HG02588 (cell line): ENCODE measurements at regions not wholly inside any gene's neighbourhood (a gene's known extent, or its start where the extent isn't known, plus 50 kb on each side); places are given as distances from the start of the nearest gene placed in this dataset.

Experiments used
- ATAC-seq: cut with Tn5 transposase; IDR thresholded peaks from one replicate; pipeline ENCODE4 v1.9.1; 2021; ENCODE audit warnings: mild to moderate bottlenecking, moderate library complexity; ENCODE audit not compliant: unreplicated experiment

DNA sequence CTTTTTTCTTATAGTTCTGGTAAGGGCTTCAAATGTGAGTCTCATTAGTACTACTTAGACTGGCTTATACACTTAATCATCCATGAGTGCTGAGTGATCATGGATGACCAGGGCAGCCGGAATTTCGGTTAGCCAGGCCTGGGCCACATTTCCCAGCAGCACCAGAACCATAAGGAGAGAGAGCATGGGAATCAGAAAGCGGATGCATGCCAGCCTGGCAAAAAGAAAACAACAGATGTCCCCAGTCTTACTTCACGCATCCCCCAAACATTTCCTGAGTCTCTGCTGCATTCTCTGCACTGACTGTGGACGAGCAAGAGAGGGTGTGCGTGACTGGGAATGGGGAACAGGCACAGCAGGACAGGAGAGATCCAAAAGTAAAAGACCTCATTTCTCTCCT is 371.1 kb upstream of the ZNF608 start:
- no peak for ATAC-seq

- ATAC-seq, result no peak
These were observed 373.6 kb upstream of the ZNF608 start for GRCh38 chr5:125120012-125120411.

DNA sequence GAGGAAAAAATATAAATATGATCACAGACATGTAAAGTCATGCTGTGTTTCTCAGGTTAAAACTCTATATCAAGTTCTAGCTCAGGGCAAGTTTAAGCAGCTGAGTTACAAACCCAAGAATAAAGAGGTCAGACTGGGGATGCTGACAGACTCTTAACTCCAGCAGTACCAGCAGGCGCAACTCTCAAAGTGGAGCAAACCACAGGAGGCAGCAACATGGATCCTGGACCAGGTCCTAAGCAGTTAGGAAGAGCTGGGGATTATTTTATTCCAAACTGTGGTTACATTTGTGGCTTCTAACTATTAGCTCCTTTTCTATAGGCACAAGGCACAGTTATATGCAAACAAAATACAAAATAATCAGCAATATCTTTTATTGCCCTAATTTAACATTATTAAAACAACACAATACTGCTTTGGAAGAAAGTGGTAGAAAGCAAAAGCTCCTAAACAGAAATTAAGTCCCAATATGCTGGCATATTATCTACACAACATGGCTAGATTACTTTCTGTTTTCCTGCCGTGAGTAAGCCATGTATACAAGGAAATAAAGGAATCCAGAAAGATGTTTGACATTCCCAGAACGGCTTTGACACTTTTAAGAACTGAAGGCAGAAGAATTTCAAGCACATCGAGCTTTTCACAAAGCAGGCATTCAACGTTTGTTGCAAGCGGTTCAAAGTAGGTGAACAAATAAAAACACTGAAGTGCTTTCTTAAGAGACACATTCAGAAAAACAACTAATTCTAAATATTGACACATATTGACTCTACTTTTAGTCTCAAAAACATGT is 378.8 kb upstream of the ZNF608 start:
- no peak for ATAC-seq

- ATAC-seq, result no peak
These were observed 379.6 kb upstream of the ZNF608 start for GRCh38 chr5:125126050-125126449.

DNA sequence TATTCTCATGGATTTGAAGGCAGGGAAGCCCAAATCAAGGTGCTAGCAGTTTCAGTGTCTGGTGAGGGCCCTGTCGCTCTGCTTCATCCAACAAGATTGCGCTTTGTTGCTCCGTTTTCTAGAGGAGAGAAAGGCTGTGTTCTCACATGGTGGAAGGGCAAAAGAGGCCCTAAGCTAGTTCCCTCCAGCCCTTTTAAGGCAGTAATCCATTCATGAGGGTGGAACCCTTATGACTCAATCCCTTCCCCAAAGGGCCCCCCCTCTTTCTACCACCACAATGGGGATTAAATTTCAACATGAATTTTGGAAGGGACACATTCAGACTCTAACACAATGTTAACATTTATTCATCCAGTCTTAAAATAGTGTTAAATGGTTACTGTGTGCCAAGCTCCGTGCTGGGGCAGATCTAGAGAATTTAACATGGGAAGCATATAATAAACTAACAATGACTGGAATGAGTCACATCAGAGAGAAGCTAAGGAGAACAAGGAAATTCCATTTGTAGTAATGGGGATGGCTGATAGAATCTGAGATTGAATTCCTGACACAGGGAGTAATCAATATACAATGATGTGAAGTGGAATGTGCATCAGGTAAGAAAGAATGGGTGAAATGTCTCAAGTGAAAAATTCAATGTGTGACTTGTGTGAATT is 382.8 kb upstream of the ZNF608 start:
- ATAC-seq, result no peak

- no peak for ATAC-seq
These were observed 384.2 kb upstream of the ZNF608 start for GRCh38 chr5:125130591-125130990.

GRCh38 chr5:125134216-125135081 is 388.0 kb upstream of the ZNF608 start:
- no peak for ATAC-seq

- ATAC-seq, result no peak
These were observed 391.1 kb upstream of the ZNF608 start for GRCh38 chr5:125137535-125137934.

- ATAC-seq, result no peak
These were observed 391.8 kb upstream of the ZNF608 start for GRCh38 chr5:125138266-125138665.

GRCh38 chr5:125139590-125139989 is 393.2 kb upstream of the ZNF608 start:
- no peak for ATAC-seq

- no peak for ATAC-seq
These were observed 393.8 kb upstream of the ZNF608 start for GRCh38 chr5:125140220-125140619.

DNA sequence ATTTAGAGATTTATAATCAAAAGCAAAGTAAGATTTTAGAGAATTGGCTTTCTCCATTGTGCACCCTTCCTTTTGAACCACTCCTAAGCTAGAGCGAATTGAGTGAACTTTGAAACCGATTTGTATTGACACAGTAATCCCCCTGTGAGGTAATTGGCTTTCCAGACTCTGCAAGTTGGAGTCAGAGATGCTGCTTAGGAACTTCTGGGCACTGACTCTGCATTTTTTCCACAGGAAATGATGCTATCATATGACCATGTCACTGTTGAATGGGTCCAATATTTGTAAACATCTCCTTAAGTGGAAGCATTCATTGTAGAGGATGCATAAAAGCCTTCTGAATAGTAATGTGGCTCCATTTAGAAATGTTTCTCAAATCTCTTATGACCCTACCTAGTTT is 394.4 kb upstream of the ZNF608 start:
- no peak for ATAC-seq

DNA sequence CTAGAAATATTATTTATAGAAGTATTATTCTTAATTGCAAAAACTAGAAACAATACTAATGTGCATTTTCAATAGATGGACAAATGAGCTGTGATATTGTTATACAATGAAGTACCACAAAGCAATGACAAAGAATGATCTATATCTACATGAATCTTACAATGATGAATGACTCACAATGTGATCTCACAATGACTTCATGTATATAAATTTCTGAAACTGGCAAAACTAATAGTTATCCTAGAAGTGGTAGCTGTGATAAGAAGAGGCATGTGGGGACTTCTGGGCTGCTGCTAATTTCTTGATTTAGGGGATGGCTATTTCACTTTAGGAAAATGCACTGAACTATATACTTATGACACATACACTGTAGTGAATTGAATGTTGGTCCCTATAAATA is 396.0 kb upstream of the ZNF608 start:
- peak; percentile 44 for ATAC-seq

DNA sequence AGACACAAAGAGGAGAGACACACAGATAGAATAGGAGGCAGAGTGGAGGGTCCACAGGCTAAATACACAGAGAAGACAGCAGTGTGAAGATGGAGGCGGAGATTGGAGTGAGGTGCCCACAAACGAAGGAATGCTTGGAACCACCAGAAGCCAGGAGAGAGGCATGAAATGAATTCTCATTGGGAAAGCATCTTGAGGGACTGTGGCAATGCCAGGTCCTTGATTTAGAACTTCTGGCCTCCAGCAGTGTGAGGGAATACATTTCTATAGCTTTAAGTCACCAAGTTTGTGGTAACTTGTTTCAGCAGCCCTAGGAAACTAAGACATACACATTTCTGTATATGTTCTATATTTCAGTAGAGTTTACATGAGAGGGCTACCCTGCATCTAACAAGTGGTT is 396.6 kb upstream of the ZNF608 start:
- ATAC-seq, result no peak

DNA sequence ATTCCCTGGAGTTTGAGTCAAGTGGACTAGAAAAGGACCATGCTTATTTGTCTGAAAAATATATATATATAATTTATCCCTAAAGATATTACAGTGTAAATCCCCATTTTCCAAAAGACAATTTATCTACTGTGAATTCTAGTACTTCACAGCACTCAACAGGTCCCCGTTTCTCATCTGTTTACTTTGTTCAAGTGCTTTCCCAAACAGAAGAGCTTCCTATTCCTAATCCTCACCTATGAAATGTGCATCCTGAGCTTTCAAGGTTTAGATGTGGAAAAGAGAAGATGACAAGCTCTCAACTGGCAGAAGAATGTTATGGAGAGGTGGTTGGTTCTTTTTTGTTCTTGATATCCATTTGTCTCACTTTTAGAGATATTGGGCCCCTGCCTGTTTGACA is 401.6 kb upstream of the ZNF608 start:
- no peak for ATAC-seq

DNA sequence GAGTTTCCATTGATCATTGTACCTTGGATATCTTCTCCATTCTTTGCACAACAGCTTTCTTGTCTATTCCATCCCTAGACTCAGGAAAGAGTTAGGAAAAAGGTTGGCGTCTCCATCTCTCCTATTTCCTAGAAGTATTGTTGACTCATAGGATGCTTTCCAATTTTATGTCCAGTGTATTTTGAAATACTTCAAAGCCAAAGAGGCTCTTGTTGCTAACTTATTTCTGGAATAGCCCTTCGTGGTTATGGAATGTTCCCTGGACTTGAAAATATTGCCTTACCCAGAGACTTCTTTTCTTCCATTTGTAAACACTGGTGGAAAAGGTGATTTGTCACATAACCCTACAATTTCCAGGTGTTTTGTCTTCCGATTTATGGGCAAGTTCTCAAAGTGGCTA is 402.3 kb upstream of the ZNF608 start:
- ATAC-seq, result no peak

DNA sequence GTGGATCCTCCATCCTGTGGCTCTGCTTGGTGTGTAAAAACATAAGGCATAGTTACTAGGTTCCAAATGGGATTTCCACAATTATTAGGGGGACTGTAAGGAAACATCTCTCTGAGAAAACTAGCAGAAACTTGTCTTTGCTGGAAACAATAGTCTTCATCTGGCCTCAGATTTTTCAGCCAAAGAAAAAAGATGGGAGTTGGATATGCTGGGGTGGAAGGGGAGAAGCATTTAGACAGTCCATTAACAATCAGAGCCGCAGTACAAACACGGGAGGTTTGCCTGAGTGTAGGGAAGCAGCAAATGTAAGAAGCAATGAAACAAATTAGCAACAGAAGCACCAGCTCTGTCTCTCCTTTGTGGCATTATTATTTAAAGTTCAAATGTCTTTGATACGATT is 402.7 kb upstream of the ZNF608 start:
- no peak for ATAC-seq

- ATAC-seq, result no peak
These were observed 403.1 kb upstream of the ZNF608 start for GRCh38 chr5:125149527-125149926.

GRCh38 chr5:125150041-125150669 is 403.7 kb upstream of the ZNF608 start:
- ATAC-seq, result no peak

GRCh38 chr5:125151150-125151900 is 404.9 kb upstream of the ZNF608 start:
- no peak for ATAC-seq
